ENCODE measurements at regions not wholly inside any gene's neighbourhood (a gene's known extent, or its start where the extent isn't known, plus 50 kb on each side); places are given as distances from the start of the nearest gene placed in this dataset.

- 86 to 94% (median 91%) methylated on average over 42 to 50 of the region's 50 CpGs for WGBS, 5 donors
- no peak for DNase-seq
- no peaks in the 10 kb centered on the region for H3K36me3 ChIP-seq
Observed at GRCh38 chr18:78856569-78857313, 122.9 kb upstream of the SALL3 start.

GRCh38 chr18:78857314-78858150, 122.1 kb upstream of the SALL3 start:
- intact Hi-C loops (cut with DNase I; ENCODE audit: low total_unique reads): no loop called here
- no peak for DNase-seq
- no peak for TF ChIP-seq POLR2A (IDR thresholded peaks at IDR 0.05)
- no peak for TF ChIP-seq CTCF (IDR thresholded peaks at IDR 0.05 in 8 of 11, conservative IDR thresholded peaks at IDR 0.05 in 3 of 11)
- no peak for TF ChIP-seq POLR2AphosphoS5 (IDR thresholded peaks at IDR 0.05)
- Histone ChIP-seq H3K4me3 (no peak overlapping the region), H3K27me3 (replicated peaks in 1 of 7) (peaks cover 0 to 55% (median 0%) of the 10 kb centered on the region in 7 donors), H3K4me1 (no peaks in the 10 kb centered on the region), H3K36me3 (no peaks in the 10 kb centered on the region), H3K9me3 (peaks cover 0 to 19% (median 0%) of the 10 kb centered on the region in 8 donors), H3K27ac (no peak overlapping the region)
- WGBS, 5 donors: 72 to 84% (median 76%) methylated on average over 42 of the region's 42 CpGs

More at GRCh38 chr18:78856569-78857313, 122.9 kb upstream of the SALL3 start:
- intact Hi-C loops (cut with DNase I; ENCODE audit: low total_unique reads): no loop called here
- Histone ChIP-seq H3K27ac (no peak overlapping the region), H3K4me1 (no peaks in the 10 kb centered on the region), H3K4me3 (no peak overlapping the region), H3K27me3 (replicated peaks in 1 of 7) (peaks cover 0 to 47% (median 0%) of the 10 kb centered on the region in 7 donors), H3K9me3 (peaks cover 0 to 27% (median 4%) of the 10 kb centered on the region in 8 donors)
- TF ChIP-seq POLR2AphosphoS5 (IDR thresholded peaks at IDR 0.05) (no peak), CTCF (IDR thresholded peaks at IDR 0.05 in 8 of 11, conservative IDR thresholded peaks at IDR 0.05 in 3 of 11) (no peak), POLR2A (IDR thresholded peaks at IDR 0.05) (no peak)

- Histone ChIP-seq H3K9me3 (peaks cover 0 to 14% (median 0%) of the 10 kb centered on the region in 8 donors), H3K4me1 (no peaks in the 10 kb centered on the region), H3K4me3 (no peak overlapping the region), H3K36me3 (no peaks in the 10 kb centered on the region), H3K27ac (no peak overlapping the region), H3K27me3 (replicated peaks in 1 of 7) (peaks cover 0 to 62% (median 0%) of the 10 kb centered on the region in 7 donors)
- TF ChIP-seq POLR2AphosphoS5 (IDR thresholded peaks at IDR 0.05) (no peak), CTCF (IDR thresholded peaks at IDR 0.05 in 8 of 11, conservative IDR thresholded peaks at IDR 0.05 in 3 of 11) (no peak), POLR2A (IDR thresholded peaks at IDR 0.05) (no peak)
- WGBS, 5 donors: 83 to 92% (median 87%) methylated on average over 11 of the region's 11 CpGs
- intact Hi-C loops (cut with DNase I; ENCODE audit: low total_unique reads): no loop called here
- no peak for DNase-seq
Observed at GRCh38 chr18:78859686-78860085, 119.9 kb upstream of the SALL3 start.

- H3K27ac ChIP-seq: no peak overlapping the region
- H3K27me3 ChIP-seq (replicated peaks in 1 of 7): peaks cover 0 to 61% (median 0%) of the 10 kb centered on the region in 7 donors
- no peaks in the 10 kb centered on the region for H3K36me3 ChIP-seq
- 71 to 79% (median 72%) methylated on average over 10 to 11 of the region's 11 CpGs for WGBS, 5 donors
- no peaks in the 10 kb centered on the region for H3K4me1 ChIP-seq
- H3K4me3 ChIP-seq: no peak overlapping the region
- peaks cover 0 to 14% (median 0%) of the 10 kb centered on the region in 8 donors for H3K9me3 ChIP-seq
- TF ChIP-seq CTCF (IDR thresholded peaks at IDR 0.05 in 8 of 11, conservative IDR thresholded peaks at IDR 0.05 in 3 of 11): no peak
- no peak for TF ChIP-seq POLR2A (IDR thresholded peaks at IDR 0.05)
- TF ChIP-seq POLR2AphosphoS5 (IDR thresholded peaks at IDR 0.05): no peak
- DNase-seq: no peak
- intact Hi-C loops (cut with DNase I; ENCODE audit: low total_unique reads): no loop called here
Observed at GRCh38 chr18:78860117-78860516, 119.5 kb upstream of the SALL3 start.

Measured in spleen (tissue), 11 donors.